ENCODE measurements at regions not wholly inside any gene's neighbourhood (a gene's known extent, or its start where the extent isn't known, plus 50 kb on each side); places are given as distances from the start of the nearest gene placed in this dataset.

DNA sequence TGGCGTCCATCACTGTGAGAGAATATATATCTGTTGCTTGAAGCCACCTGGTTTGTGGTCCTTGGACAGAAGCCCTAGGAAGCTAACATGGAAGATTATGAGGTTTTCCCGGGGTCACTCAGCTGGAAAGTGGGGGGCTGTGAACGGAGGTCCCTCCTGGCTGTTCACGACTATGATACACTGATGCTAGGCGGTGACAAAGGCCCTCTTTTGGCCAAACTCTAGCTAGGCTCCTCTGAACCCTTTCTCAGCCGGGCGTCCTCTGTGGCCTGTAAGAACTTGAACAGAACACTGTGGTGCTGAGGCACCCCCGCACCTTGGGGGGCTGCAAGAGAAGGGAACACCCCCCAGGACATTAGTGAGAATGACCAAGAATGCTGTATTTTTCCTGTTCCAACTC lies 164.6 kb downstream of the TFCP2L1 start:
- DNase-seq: no peak

DNA sequence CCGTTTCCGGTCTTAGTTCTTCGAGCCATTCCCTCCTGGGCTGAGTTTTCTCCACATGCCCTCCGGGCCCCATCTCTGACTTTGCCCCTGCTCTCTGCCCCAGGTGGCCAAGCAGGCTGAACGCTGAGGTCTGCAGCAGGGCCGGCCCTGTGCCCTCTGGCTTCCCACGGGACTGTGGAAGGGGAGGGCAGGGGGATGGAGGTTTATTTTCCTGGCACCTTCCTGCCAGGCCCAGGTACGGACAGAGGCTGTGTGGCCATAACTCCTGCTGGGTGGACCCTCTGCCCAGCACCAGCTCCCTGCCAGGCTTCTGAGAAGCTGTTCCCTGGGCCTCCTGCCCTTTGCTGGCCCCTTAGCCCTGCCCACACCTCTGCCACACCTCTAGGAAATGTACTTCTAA lies 164.0 kb downstream of the TFCP2L1 start:
- no peak for DNase-seq

GRCh38 chr2:121121661-121122060 lies 163.3 kb downstream of the TFCP2L1 start:
- no peak for DNase-seq

DNA sequence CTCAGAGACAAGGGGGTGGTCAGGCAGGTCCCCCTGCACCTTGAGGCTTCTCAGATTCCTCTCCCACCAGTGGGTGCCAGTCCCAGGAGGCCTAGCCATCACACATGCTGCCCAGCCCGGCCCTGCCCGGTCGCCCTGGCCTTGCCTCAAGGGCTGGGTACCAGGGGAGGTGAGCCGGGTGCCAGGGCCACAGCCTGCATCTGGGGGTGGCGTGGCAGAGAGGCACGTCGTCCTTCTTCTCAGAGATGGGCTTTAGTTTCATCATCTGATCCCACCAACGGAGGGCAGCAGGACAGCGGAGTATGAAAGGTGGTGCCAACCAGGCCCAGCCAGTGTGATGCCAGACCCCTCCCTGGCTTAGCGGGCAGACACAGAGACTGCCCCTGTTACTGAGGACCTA lies 161.7 kb downstream of the TFCP2L1 start:
- DNase-seq: no peak

- DNase-seq: no peak
Observed at GRCh38 chr2:121124330-121124729, 160.7 kb downstream of the TFCP2L1 start.

- no peak for DNase-seq
Observed at GRCh38 chr2:121125350-121125749, 159.7 kb downstream of the TFCP2L1 start.

GRCh38 chr2:121128741-121129659 lies 156.0 kb downstream of the TFCP2L1 start:
- no peak for DNase-seq

DNA sequence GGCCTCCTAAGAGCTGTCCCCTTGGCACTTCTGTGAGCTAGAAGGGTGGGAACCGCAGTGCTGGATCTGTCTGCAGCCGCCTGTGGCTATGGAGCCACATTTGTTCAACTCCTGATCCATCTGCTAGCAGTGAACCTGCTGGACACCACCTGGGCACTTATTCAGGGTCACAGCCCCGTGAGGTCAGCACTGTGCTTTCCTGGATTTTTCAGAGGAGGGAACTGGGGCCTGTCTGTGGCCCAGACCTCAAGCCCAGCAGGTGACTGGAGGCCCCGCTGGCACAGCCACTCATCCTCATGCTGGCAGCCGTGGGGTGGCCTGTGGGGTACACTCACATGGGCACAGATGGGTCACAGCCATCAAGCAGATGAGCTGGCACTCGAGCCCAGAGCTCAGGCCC lies 155.3 kb downstream of the TFCP2L1 start:
- no peak for DNase-seq

DNA sequence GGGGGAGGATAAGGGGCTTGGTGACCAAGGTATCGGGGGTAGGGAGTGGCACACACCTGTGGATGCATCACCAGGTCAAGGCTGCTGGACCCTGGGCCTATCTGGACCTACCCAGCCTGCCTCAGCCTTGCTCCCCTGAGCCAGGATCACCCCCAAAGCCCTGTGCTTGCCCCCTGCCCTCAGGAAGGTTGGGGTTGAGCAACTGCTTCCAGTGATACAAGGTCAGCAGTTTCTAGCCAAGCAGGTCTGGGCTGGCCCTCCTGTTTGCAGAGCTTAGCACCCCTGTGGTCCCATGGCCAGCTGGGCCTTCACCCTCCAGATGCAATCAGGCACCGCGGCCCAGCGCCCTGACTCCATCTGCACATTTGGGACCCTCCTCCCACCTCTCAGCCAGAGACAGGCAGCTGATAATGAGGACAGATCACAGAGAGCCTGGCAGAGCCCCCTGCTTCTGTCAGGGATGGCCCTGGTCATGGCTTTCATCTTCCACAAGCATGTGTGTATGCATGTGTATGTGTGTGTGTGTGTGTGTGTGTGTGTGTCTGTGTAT lies 154.6 kb downstream of the TFCP2L1 start:
- DNase-seq: no peak

GRCh38 chr2:121131375-121131774 lies 153.6 kb downstream of the TFCP2L1 start:
- DNase-seq: no peak

GRCh38 chr2:121132054-121132761 lies 152.8 kb downstream of the TFCP2L1 start:
- no peak for DNase-seq

GRCh38 chr2:121132762-121133107 lies 152.3 kb downstream of the TFCP2L1 start:
- DNase-seq: no peak

GRCh38 chr2:121133551-121134319 lies 151.3 kb downstream of the TFCP2L1 start:
- DNase-seq: no peak

DNA sequence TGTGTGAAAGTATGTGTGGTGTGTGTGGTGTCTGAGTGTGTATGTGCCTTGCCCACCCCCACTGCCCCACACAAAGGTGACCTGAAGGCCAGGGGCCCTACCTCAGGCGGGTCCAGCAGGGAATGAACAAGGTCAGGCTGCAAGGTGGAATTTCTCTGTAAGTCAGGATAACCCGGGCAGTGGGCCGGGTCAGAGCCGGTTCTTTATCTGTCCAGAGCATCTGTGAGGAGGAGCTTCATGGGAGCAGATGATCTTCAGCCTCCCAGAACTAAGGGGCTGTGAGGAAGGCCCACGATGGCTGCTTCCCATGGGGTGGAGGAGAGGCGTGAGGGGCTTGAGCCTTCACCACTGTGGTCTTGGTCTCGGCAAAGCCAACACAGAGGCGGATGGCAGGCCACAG lies 150.3 kb downstream of the TFCP2L1 start:
- no peak for DNase-seq

GRCh38 chr2:121135168-121135853 lies 149.7 kb downstream of the TFCP2L1 start:
- DNase-seq: no peak

DNA sequence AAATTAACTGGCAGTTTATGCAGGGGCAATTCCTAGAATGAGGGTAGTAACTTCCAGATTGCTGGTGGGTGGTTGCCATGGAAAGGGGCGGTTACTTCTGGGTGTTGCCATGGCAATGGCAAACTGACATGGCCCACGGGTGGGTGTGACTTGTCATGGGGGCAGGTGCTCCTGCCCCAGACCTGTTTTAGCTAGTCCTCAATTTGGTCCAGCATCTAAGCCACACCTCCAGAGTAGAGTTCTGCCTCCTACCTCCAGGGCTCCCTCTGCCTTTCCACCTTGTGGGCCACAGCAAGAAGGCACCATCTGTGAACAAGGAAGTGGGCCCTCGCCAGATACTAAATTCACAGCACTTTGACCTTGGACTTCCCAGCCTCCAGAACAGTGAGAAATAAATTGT lies 148.7 kb downstream of the TFCP2L1 start:
- DNase-seq: no peak

- no peak for DNase-seq
Observed at GRCh38 chr2:121137571-121137970, 147.4 kb downstream of the TFCP2L1 start.

GRCh38 chr2:121140734-121141133 lies 144.3 kb downstream of the TFCP2L1 start:
- no peak for DNase-seq

- no peak for DNase-seq
Observed at GRCh38 chr2:121142452-121142851, 142.6 kb downstream of the TFCP2L1 start.

DNA sequence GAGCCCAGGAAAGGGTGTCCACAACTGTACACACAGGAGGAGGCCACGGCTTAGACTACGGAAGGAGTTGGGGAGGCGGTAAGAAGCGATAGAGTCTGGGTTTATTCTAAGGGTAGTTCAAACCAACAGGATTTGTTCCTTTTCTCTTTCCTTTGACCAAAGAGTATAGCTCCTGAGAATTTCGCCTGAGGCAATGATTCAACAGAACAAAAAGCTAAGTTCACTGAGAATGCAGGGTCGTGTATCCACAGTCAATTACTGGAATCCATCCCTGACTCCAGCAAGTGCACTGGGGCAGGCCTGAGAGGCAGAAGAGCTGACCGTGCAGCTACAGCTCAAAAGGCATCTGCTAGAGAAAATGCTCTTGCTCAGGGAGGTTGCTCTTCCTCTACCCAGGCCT lies 140.9 kb downstream of the TFCP2L1 start:
- no peak for DNase-seq

DNA sequence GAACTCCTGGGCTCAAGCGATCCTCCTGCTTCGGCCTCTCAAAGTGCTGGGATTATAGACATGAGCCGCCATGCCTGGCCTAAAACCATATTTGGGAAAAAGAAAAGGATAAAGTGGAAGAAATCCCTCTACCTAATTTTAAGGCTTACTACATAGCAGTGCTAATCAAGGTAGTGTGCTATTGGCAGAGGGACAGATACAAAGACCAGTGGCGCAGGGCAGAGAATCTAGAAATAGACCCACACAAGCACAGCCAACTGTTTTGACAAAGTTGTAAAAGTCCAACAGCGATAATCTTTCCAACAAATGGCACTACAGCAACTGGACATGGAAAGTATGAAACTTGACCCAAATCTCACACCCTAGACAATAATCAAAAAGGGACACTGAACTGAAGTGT lies 138.4 kb downstream of the TFCP2L1 start:
- no peak for DNase-seq

DNA sequence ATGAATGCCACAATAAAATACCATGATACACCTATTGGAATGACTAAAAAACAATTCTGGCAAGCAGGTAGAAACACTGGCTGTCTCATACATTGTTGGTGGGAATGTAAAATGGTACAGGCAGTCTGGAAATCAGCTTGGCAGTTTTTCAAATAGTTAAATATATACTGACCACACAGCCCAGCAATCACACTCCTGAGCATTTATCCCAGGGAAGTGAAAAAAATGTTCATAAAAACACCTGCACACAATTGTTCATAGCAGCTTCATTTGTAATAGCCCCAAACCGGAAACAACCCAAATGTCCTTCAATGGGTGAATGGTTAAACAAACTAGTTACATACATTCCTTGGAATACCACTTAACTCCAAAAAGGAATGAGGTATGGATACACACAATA lies 137.2 kb downstream of the TFCP2L1 start:
- no peak for DNase-seq

DNA sequence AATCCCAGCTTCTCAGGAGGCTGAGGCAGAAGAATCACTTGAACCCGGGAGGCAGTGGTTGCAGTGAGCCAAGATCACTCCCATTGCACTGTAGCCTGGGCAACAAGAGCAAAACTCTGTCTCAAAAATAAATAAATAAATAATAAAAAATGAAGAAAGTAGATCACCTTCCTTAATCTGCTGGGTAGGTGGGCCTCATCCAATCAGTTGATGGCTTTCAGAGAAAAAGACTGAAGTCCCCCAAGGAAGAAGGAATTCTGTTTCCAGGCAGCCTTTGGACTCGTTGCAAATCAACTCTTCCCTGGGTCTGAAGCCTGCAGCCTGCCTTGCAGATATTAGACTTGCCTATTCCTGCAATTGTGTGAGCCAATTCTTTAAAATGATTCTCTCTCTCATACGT lies 136.5 kb downstream of the TFCP2L1 start:
- DNase-seq: no peak

Measured in activated CD4-positive, alpha-beta T cell treated with anti-CD3 and anti-CD28 coated beads, Interleukin-2, amount 50 U/mL, for 1 hour (primary cell).